ENCODE measurements at regions not wholly inside any gene's neighbourhood (a gene's known extent, or its start where the extent isn't known, plus 50 kb on each side); places are given as distances from the start of the nearest gene placed in this dataset.
"Not testable (repeated sequence)": the region's sequence is repeated elsewhere in the genome, so short reads cannot be mapped to it uniquely, and the experiment has no call there.

DNA sequence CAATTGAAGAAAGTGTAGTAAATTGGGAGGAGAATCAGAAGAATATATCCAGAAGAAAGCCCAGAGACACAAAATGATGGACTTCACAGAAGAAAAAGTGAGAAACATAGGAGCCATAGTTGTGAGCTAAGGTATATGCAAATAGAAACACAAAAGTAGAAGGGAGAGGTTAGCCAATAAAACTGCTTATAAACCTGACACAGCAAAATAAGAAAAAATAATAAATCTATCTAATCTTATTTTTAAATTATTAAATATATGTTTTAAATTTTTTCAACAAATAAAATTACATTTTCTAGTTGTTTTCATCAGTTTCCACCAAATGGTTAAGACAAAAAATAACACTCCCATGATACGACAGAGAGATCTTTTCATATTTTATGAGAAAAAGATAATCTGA is 903.5 kb downstream of the DNAJB9 start:
- no peak for DNase-seq

DNA sequence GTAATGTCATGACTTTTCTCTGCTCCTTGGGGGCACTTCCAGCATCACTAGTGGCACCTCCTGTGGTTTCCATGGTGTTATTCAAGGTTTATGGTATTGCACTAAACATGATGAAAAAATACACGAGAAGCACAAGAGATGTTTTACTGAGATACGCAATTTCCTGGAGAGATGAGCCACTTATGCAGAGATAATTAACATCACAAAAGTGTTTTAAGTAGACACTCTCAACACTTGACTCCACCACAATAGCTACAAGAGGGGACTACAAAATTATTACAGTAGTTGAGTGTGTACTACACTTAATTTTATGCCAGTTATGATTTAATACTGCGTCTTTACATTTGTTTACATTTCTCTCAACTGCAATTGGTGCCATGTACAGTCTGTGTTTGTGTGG is 906.7 kb downstream of the DNAJB9 start:
- no peak for DNase-seq

DNA sequence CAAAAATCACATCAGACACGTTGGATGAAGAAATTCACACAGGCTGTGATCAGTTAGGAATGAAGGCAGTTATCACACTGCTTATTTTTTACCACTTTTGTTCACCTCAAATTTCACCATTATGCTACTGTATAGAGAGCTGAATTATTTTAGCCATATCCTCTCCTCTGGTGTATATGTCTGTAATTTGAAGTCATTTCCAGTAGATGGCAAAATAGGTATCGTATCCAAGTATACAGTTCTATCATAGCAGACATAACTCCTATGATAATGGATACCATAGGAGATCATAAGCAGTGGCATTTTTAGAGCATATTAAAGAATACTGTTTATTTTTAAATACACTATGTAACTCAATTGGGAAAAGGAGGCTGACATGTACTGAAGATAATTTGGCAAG is 909.7 kb downstream of the DNAJB9 start:
- peak; percentile 15 for DNase-seq

DNA sequence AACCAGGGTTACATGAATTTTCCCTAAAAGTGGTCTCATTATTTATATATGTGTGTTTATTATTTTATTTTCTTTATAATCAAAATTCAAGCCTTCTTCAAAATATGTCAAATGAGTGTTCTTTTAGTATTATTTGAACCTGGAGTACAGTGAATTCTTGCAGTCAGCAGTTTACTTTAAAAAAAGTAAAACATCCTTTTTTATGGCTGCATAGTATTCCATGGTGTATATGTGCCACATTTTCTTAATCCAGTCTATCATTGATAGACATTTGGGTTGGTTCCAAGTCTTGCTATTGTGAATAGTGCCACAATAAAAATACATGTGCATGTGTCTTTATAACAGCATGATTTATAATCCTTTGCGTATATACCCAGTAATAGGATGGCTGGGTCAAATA is 920.9 kb downstream of the DNAJB9 start:
- not testable (repeated sequence) for DNase-seq

DNA sequence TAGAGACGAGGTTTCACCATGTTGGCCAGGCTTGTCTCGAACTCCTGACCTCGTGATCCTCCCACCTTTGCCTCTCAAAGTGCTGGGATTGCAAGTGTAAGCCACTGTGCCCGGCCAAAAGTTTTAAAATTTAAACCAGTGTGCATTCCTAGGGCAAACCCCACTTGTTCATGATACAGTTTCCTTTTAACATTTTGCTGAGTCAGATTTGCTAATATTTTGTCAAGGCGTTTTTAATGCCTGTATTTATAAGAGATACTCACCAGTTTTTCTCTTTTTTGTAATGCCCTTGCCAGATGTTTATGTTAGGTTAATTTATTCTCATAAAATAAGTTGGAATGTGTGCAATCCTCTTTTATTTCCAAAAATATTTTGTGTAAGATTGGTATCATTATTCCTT is 927.4 kb downstream of the DNAJB9 start:
- DNase-seq, result no peak

DNA sequence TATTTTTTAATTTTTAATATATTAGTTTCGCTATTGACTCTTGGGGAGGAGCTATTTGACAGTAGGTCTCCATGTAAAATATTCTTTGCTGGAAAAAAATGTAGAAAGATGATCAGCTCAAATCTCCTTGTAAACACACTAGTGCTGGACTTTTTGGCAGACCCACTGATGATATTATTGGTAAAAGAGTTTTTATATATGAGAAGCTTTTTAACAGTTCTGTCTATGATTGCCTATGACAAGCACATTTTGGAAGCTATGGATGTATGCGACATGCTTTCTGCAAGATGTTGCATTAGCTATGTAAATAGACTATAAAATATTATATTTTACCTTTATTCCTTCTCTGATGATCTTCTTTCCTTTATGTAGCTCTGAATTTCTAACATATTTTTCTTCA is 928.5 kb downstream of the DNAJB9 start:
- no peak for DNase-seq

DNA sequence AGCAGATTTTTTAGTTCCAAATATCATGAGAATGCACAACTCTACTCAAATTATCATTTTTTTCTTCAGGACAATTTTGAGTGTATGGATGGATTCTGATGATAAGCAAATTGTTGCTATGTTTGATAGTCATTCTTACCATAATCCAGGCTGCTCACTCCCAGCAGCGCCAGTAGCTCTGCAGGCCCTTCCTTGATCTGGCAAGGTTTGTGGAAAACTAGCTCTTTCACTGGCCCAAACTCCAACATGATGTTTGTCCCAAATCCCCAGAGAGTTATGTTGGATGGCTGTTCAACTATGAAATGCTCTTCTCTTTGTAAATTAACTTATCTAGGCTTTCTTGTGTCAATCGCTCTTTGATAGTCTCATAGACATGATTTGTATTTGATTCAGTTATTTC is 933.7 kb downstream of the DNAJB9 start:
- DNase-seq, result no peak

DNA sequence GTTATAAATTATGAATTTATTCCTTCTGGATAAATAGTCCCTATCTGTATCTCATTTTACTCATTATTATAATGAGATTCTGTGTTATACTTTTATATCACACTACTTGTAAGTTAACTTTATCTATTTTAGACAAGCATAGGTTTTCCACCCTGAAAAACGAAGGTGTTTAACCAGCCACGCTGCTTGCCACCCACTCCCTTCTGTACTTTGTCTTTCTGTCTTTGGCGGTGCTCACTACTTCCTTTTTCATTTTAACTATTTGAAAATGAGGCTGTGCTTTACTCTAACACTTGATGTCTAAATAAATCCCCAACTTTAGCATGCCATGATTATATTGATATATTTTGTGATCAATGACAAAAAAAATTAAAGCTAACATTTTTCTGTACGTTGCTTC is 952.9 kb downstream of the DNAJB9 start:
- DNase-seq, result no peak

DNA sequence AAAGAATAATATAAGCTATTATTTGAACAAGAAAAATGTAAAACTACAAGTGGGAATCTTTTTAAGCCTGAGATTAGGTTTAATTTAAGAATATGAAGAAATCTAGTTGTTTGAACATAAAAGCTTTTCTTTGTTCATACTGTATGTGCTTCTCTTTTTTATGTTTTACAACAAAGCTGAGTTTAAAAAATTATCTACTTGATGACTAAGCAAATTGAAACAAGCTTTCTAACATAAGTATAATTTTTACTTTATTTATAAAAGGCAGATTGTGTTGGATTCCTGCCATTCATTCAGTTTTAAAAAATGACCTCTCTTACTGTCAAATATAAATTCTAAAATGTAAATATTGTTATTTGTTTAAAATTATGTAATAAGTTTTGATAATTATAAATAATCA is 958.2 kb downstream of the DNAJB9 start:
- DNase-seq, result no peak

DNA sequence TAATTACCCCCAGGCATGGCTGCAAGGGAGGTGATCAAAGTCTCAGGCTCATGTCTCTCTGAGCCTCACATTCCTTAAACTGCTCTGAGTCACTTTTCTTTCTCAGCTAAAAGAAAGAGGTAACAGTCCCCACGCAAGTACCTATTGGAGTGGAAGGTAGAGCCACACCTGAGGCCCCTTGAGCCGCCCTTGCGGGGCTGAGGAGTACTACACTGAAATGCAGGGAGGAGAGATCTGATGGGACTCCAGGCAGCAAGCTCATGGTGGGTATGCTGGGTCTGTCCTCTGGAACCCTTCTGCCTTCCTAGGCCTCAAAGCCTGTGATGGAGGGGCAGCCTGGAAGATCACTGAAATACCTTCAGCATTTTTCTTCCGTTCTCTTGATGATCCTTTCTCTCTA is 960.0 kb downstream of the DNAJB9 start:
- no peak for DNase-seq

DNA sequence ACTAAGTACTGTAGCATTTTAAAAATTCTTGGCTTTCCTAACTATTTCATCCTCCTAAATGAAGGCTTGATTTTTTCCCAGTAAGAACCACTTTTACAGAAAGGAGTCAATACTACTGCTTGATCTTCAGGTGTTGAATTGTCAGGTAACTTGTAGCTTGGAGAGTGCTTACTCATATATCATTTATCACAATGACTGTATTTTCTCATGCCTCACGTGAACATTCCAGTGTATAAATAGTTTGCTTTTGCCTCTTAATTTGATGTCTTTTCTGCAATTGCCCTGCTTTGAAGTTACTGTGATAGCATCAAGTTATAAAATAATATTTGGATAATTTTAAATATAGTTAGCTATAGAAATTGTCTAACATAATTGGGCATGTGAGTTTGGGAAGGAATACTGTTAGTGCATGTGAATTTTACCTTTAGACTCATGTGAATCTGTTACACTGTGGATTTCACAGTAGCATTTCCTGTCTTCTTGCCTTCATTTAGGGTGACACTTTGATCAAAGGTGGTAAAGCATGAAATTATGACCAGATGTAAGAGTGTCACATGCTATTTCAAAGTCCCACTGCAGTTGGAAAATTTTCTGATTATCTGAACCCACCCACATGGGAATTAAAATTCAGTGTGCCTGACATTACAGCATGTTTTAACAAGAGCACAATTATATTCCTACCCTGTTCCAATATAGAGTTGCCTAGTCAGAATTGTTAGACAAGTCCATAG is 962.8 kb downstream of the DNAJB9 start:
- no peak for DNase-seq

DNA sequence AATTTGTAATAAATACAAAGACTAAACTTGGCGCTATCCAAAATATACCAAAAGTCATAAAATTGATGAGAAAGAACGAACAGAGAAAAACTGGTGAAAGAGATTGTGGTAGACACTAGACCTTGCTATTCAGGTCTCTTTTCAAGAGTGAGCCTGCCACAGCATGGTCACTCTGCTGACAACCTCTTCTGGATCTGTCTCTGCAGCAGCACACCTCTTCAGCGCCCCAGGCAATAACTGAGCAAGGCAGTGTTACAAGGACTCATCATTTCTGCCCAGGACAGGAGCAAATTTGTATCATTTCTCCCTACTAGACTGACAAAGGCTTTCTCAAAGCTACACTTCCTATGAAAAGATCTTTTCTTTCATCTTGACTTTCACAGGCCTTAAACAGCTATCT is 976.0 kb downstream of the DNAJB9 start:
- no peak for DNase-seq

DNA sequence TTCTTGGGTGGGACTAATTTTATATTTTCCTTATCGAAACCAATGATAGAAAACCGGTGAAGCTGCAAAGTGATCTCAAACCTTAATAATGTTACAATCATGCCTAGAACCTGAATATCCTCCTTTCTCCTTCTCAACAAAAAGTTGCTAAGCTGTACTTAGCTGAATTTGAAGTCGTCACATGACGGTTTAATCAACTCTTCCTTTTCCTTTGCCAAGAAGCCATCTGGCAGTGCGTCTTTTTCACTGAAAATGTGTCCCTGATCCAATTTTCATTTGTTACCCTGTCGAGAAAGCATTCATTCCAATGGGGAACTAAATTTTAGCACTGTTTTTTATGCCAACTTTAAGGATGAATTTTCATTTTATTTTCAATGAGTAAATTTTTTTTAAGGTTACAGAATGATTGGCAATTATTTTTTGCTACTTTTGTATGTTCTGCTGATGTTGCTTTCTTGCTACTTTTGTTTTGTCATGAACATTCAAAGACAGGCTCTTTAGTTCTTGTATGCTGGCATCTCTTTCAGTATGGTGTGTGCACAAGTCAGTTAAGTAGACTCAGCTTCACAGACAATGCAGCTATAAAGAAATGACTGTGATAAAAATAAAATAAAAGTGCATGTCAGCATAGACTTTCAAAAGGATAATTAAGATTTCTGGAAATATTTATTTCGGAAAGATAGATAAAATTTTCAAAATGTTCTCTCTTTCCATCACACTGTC is 980.0 kb downstream of the DNAJB9 start:
- peak; percentile 59 for DNase-seq

DNA sequence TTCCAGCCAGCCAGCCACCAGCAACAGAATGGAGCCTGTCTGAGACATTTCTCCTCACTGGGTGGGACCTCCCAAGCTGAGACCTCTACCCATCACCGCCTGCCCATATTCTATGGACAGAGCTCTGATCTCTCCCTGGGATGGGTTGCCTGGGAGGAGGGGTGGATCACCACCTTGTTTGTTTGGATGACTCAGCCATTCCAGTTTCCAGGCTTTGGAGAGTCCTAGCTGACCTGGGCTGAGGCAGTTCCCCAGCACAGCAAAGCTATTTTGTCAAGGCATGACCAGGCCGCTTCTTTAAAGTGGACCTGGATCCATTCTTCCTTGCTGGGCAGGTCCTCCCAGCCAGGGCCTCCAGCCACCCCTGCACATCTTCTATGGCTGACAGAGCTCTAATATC is 982.3 kb downstream of the DNAJB9 start:
- DNase-seq, result no peak

DNA sequence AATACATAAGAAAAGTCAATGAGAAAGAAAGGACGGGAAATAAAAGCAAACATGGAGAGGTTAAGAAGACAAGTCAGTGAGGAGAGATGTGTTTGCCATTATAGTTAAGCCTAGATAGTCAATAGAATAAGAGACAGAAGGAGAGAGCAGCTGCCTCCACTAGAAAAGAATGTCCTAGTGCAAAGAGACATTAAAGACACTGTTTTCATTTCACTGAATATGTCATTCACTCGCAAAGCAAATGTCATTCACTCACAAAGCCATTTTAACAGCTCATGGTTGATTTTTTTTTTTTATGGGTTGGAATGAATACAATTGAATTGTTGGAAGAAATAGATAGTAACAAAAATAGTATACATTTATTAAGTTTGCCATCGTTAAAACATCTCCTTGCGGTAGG is 1007.6 kb downstream of the DNAJB9 start:
- no peak for DNase-seq

DNA sequence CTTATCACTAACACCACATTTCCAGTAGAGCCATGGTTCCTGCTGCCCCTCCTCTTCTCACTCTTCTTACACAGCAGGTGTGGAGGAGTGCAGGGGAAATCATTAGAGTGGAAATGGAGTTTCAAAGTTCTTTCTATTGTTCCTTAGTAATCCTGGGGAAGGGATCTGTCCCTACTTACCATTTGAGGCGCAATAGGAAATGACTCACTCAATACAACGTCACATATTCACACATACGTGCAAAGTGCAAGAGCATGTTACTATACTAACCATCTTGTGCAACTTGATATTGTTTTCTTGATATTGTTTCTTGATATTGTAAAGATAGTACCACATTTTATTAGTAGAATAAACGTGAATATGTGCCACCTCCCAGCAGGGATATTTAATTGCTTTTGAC is 1010.2 kb downstream of the DNAJB9 start:
- no peak for DNase-seq

DNA sequence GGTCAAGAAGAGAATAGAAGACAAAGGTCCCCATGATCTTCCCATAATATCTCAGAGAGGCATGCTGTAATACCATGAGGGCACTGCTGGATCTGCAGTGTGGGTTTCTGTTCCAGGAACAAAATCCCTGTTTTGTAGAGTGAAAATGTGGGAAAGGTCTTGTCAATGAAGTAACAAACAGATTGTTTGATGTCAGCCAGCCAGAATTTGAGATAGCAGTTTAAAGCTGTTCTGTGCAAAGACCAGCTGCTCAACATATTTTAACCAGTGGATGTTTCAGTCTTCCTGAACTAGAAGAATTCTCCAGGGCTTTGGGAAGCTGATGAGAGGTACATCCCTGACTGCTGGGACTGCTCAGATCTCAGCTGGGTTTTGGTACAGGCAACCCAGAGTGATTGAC is 1012.5 kb downstream of the DNAJB9 start:
- DNase-seq, result no peak

DNA sequence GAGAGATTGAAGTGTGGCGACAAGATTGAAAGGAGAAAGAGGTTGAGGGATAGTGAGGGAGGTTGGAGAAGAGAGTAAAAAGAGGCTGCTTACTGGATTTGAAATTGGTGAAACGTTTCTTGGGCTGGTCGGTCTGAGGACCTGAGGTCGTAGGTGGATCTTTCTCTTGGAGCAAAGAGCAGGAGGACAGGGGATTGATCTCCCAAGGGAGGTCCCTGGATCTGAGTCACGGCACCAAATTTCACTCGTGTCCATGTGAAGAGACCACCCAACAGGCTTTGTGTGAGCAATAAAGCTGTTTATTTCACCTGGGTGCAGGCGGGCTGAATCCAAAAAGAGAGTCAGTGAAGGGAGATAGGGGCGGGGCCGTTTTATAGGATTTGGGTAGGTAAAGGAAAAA is 1027.3 kb downstream of the DNAJB9 start:
- DNase-seq, result not testable (repeated sequence)

DNA sequence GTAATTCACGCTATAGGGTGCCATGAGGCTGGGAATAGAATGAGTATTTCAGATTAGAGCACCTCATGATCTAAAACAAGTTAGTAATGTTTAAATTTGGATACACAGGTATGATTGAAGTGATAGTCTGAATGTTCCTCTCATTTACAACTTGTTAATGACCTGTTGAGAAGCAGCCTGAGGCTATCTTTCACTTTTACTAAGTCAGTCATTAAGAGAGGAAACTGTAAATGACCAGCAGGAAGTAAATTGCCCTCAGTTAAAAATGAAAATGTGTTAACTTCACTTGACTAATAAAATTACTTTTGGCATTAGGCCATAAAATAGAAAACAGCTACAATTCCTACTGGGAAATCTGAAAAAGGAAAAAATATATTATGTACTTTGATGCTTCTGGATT is 1042.0 kb downstream of the DNAJB9 start:
- no peak for DNase-seq

DNA sequence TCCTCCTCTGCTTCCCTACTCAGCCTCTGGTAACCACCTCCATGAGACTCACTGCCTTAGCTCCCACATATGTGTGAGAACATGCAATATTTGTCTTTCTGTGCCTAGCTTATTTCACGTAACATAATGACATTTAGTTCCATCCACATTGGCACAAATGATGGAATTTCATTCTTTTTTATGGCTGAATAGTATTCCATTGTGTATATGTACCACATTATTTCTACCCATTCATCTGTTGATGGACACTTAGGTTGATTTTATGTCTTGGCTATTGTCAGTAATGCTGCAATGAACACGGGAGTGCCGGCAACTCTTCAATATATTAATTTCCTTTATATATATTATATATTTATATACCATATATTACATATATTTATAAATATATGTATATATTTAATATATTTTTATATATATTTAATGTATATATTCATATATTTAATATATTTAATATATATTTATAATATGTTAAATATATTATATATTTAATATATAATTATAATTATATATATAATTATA is 1046.9 kb downstream of the DNAJB9 start:
- DNase-seq, result no peak

DNA sequence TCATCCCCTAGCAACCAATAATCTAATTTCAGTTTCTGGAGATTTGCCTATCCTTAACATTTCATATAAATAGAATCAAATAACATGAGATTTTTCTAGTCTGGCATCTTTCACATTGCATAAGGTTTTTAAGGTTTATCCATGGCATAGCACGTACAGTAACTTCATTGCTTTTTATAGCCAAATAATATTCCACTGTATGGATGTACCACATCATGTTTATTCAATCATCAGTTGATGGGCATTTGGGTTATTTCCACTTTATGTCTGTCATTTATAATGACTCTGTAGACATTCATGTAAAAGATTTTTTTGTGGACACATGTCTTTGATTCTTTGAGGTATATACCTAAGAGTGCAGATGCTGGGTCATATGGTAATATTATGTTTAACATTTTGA is 1052.6 kb downstream of the DNAJB9 start:
- no peak for DNase-seq

DNA sequence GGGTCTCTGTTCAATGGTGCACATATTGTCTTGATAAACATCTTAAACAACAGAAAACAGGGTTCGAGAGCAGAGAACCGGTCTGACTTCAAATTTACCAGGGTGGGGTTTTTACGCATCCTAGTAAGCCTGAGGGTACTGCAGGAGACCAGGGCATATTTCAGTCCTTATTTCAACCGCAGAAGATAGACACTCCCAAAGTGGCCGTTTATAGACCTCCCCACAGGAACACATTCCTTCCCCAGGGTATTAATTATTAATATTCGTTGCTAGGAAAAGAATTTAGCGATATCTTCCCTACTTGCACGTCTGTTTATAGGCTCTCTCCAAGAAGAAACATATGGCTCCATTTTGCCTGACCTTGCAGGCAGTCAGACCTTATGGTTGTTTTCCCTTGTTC is 1063.2 kb downstream of the DNAJB9 start:
- not testable (repeated sequence) for DNase-seq

DNA sequence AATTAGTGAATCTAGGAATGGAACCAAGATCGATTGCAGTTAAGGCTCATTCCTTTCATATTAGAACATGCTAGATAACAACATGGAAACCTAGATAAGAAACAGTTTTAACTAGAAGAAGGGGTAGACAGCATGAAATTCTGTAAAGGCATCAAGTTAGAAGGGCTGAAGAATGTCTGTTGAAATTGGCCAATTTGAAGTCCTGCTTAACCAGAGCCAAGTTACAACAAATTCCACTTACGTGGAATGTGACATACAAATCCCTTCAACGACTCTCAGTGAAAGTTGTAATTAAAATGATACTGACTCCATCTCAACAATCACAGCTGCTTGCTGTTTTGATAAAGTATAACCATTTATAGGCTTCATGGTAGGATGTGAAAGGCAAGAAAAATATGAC is 1065.7 kb downstream of the DNAJB9 start:
- DNase-seq, result no peak

DNA sequence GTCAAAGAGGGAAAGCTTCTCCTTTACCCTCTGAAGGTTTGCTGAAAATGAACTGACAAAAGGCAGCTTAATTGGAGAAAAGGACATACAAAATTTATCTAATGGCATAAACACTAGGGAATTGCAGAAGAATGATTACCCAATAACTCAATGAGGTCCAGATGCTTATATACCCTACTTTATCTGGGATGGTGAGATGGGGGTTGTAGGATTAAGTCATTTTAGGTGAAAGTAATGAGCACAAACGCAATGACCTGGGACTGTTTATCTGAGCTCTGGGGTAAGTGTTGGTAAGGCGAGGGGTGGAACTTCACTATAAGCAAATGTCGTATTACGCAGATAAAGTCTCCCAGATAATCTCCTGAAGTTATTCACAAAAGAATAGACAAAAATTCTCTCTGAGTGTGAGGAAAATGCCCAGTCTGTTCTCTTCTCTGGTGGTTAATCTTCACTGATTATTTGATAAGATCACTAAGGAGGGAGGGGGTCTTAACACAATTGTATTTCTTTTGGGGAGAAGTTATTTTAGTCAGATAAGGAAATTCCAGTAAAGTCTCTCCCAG is 1067.8 kb downstream of the DNAJB9 start:
- no peak for DNase-seq
